ES-I3 (cell line): ENCODE measurements at regions not wholly inside any gene's neighbourhood (a gene's known extent, or its start where the extent isn't known, plus 50 kb on each side); places are given as distances from the start of the nearest gene placed in this dataset.
A peak's percentile ranks its signal among the peaks of the same experiment; 100 is the strongest.
"Not testable (repeated sequence)": the region's sequence is repeated elsewhere in the genome, so short reads cannot be mapped to it uniquely, and the experiment has no call there.

ENCODE experiments used
- H3K36me3 ChIP-seq: 2 replicates; pipeline ENCODE4 v1.6.1; 2013; ENCODE audit warnings: mild to moderate bottlenecking, low read length, control low read depth, moderate library complexity; ENCODE audit not compliant: insufficient read depth
- H3K4me1 ChIP-seq: 2 replicates; pipeline ENCODE4 v1.6.1; 2013; ENCODE audit warnings: mild to moderate bottlenecking, control low read depth, low read length; ENCODE audit not compliant: insufficient read depth
- H3K9ac ChIP-seq: 2 replicates; pipeline ENCODE4 v1.6.1; 2013; ENCODE audit warnings: low read depth, mild to moderate bottlenecking, low read length, moderate library complexity
- H3K9me3 ChIP-seq: 2 replicates; pipeline ENCODE4 v1.6.1; 2013; ENCODE audit warnings: mild to moderate bottlenecking, low read length, moderate library complexity; ENCODE audit not compliant: control insufficient read depth, insufficient read depth

DNA sequence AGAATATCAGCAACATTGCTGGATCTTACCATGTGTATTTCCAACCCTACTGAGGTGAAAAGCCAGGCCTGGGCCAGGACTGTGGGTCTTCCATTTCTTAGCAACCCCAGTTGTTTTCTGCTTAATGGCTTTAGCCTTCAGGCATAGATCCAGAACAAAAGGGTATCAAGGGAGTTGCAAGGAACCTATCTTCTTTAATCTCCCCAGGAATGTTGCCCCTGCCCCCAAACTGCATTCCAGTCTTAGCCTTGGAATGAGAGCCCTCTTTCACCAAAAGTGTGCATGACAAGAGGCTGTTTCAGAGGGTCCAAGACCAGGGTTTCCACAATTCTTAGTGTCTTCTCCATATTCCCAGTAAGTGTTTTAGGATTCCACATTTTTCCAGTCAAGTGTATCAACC, 87.9 kb upstream of the SOX13 start:
- H3K9me3 ChIP-seq = peaks cover 20% of the 10 kb centered on the region
- H3K36me3 ChIP-seq = no peaks in the 10 kb centered on the region
- H3K4me1 ChIP-seq = no peaks in the 10 kb centered on the region
- no peak overlapping the region for H3K9ac ChIP-seq

GRCh38 chr1:203985676-203986075, 87.2 kb upstream of the SOX13 start:
- Histone ChIP-seq H3K4me1 (no peaks in the 10 kb centered on the region), H3K9me3 (peaks cover 20% of the 10 kb centered on the region), H3K9ac (no peak overlapping the region), H3K36me3 (no peaks in the 10 kb centered on the region)

GRCh38 chr1:203986887-203987461, 85.9 kb upstream of the SOX13 start:
- Histone ChIP-seq H3K9ac (no peak overlapping the region), H3K9me3 (peaks cover 20% of the 10 kb centered on the region), H3K36me3 (no peaks in the 10 kb centered on the region), H3K4me1 (no peaks in the 10 kb centered on the region)

DNA sequence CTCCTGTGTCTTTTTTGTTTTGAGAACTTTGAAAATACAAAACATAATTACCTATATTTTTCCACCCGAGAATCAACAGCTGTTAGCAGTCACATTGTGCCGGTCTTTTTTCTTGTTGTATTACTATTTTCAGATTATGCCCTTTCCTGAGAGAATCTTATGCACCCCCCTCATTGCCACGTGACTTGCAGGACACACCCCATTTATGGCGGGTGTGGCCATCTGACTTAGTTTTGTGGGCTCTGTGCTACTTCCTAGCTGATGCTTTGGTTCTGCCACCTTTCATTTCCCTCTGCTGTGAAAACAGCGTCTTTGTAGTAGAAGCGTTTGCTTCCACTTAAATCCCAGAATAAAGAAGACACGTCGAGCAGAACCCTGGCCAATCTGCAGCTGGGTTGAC, 82.8 kb upstream of the SOX13 start:
- Histone ChIP-seq H3K9ac (no peak overlapping the region), H3K36me3 (no peaks in the 10 kb centered on the region), H3K4me1 (peaks cover 5% of the 10 kb centered on the region; the same call in 1 of the 2 replicates), H3K9me3 (no peaks in the 10 kb centered on the region)

- no peaks in the 10 kb centered on the region for H3K9me3 ChIP-seq
- H3K9ac ChIP-seq = no peak overlapping the region
- H3K36me3 ChIP-seq = no peaks in the 10 kb centered on the region
- peaks cover 12% of the 10 kb centered on the region; the same call in 1 of the 2 replicates for H3K4me1 ChIP-seq
Measured at GRCh38 chr1:203992440-203992839, 80.5 kb upstream of the SOX13 start.

GRCh38 chr1:203993256-203993655, 79.7 kb upstream of the SOX13 start:
- peaks cover 15% of the 10 kb centered on the region; the same call in 1 of the 2 replicates for H3K4me1 ChIP-seq
- H3K9ac ChIP-seq = no peak overlapping the region
- H3K36me3 ChIP-seq = no peaks in the 10 kb centered on the region
- H3K9me3 ChIP-seq = no peaks in the 10 kb centered on the region

DNA sequence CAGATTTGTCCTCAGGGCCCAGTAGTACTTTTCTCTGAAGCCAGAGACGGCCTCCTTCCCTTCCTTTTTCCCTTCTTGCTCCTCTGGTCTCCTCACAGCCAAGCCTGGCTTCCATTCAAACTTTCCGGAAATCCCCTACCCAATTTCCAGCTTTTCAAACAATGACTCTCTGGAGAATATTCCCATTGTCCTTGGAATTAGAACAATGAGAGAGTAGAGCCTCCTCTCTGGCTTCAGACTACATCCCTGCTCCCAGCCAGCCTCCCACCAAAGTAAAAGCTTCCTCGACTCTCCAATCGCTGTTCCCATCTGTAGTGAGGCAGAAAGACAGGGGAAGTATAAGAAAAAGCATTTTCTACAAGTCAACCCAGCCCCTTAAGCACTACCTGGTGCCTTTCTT, 77.7 kb upstream of the SOX13 start:
- Histone ChIP-seq H3K9me3 (no peaks in the 10 kb centered on the region), H3K4me1 (peaks cover 15% of the 10 kb centered on the region; the same call in 1 of the 2 replicates)

GRCh38 chr1:203996126-203996525, 76.8 kb upstream of the SOX13 start:
- Histone ChIP-seq H3K9me3 (peaks cover 5% of the 10 kb centered on the region; the same call in 1 of the 2 replicates), H3K9ac (peak overlapping the region; percentile 2; the same call in 1 of the 2 replicates), H3K36me3 (no peaks in the 10 kb centered on the region), H3K4me1 (peaks cover 15% of the 10 kb centered on the region; the same call in 1 of the 2 replicates)

More for the DNA sequence above, 77.7 kb upstream of the SOX13 start:
- H3K9ac ChIP-seq = no peak overlapping the region
- H3K36me3 ChIP-seq = no peaks in the 10 kb centered on the region

DNA sequence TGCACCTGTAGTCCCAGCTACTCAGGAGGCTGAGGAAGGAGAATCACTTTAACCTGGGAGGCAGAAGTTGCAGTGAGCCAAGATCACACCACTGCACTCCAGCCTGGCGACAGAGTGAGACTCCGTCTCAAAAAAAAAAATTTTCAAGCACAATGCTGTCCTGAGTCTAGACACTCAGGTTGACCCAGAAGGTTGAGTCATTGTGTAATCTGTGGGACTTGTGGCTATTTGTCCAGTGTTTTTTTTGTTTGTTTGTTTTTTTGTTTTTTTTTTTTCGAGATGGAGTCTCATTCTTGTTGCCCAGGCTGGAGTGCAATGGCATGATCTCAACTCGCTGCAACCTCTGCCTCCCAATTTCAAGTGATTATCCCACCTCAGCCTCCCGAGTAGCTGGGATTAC, 74.3 kb upstream of the SOX13 start:
- H3K9me3 ChIP-seq, H3K9ac ChIP-seq, H3K36me3 ChIP-seq: not testable (repeated sequence)
- H3K4me1 ChIP-seq = peaks cover 15% of the 10 kb centered on the region; the same call in 1 of the 2 replicates

DNA sequence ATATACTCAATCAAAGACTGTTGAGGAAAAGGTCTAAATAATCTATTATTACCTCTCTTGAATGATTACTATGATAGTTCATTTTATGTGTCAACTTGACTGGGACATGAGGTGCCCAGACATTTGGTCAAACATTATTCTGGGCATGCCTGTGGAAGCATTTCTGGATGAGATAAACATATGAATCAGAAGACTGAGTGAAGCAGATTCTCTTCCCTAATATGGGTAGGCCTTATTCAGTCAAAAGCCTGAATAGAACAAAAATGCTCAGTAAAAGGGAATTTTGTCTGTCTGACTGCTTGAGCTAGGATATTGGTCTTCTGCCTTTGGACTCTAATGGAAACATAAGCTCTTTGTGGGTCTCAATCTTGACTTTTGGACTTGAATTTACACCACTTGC, 73.3 kb upstream of the SOX13 start:
- Histone ChIP-seq H3K9me3 (peaks cover 5% of the 10 kb centered on the region; the same call in 1 of the 2 replicates), H3K4me1 (peaks cover 14% of the 10 kb centered on the region; the same call in 1 of the 2 replicates)

DNA sequence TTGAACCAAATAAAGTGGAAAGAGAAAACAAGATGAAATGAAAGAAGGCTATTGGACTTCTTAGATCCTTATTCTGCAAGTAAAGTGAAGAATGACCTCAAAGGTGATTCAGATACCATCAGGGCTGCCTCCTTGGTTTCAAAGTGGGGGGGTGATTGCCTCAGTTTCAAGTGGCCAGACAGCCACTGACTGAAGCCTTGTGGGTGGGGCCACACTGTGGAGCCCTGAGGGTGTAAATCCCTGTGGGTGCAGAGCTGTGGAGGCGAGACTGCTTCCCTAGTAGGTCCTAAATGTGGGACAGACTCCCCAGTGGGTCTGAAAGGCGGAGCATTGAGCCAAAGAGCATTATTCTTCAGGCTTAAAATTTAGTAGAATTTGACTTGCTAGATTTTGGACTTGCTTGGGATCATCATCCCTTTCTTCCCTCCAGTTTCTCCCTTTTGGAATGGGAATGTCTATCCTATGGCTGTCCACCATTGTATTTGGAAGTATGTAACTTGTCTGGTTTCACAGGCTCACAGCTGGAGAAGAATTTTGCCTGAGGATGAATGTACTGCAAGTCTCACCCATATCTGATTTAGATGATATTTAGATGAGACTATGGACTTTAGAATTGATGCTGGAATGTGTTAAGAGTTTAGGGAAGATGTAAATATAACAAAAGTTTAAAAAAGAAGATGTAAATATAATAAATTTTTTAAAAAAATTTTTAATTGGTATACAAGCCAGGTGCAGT, 71.6 kb upstream of the SOX13 start:
- Histone ChIP-seq H3K36me3 (no peaks in the 10 kb centered on the region), H3K4me1 (peaks cover 6% of the 10 kb centered on the region; the same call in 1 of the 2 replicates), H3K9me3 (peaks cover 5% of the 10 kb centered on the region; the same call in 1 of the 2 replicates), H3K9ac (no peak overlapping the region)

More for the DNA sequence above, 73.3 kb upstream of the SOX13 start:
- Histone ChIP-seq H3K36me3 (no peaks in the 10 kb centered on the region), H3K9ac (no peak overlapping the region)

- H3K9ac ChIP-seq = no peak overlapping the region
- H3K4me1 ChIP-seq = peaks cover 1% of the 10 kb centered on the region; the same call in 1 of the 2 replicates
- H3K9me3 ChIP-seq = peaks cover 5% of the 10 kb centered on the region; the same call in 1 of the 2 replicates
- H3K36me3 ChIP-seq = no peaks in the 10 kb centered on the region
Measured at GRCh38 chr1:204002614-204003013, 70.3 kb upstream of the SOX13 start.

DNA sequence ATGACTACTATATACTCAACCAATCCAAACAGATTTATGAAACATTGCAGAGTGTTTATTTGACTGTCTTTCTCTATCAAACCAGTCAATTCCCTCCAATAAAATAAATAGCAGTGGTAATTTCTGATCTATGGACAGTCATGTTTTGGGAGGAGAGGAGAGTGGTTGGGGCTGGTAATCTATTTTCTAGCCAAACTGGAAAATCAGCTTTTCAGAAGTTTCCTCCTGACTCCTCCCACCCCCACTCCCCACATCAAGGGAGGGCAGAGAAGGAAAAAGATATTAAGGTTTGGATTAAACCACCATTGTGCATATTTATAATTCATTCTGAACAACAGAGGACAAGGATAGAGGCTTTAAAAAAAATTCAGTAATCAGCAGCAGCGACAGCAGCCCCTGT, 69.4 kb upstream of the SOX13 start:
- no peaks in the 10 kb centered on the region for H3K36me3 ChIP-seq

GRCh38 chr1:204011426-204011825, 61.5 kb upstream of the SOX13 start:
- no peak overlapping the region for H3K9ac ChIP-seq

More for the DNA sequence above, 69.4 kb upstream of the SOX13 start:
- H3K4me1 ChIP-seq = no peaks in the 10 kb centered on the region
- H3K9ac ChIP-seq = no peak overlapping the region
- peaks cover 5% of the 10 kb centered on the region; the same call in 1 of the 2 replicates for H3K9me3 ChIP-seq

GRCh38 chr1:204013052-204013451, 59.9 kb upstream of the SOX13 start:
- Histone ChIP-seq H3K4me1 (peaks cover 5% of the 10 kb centered on the region; the same call in 1 of the 2 replicates), H3K36me3 (no peaks in the 10 kb centered on the region), H3K9me3 (no peaks in the 10 kb centered on the region), H3K9ac (no peak overlapping the region)

More at GRCh38 chr1:204011426-204011825, 61.5 kb upstream of the SOX13 start:
- H3K36me3 ChIP-seq = no peaks in the 10 kb centered on the region
- no peaks in the 10 kb centered on the region for H3K9me3 ChIP-seq
- H3K4me1 ChIP-seq = no peaks in the 10 kb centered on the region
